ENCODE measurements at regions not wholly inside any gene's neighbourhood (a gene's known extent, or its start where the extent isn't known, plus 50 kb on each side); places are given as distances from the start of the nearest gene placed in this dataset.

- TF ChIP-seq CTCF (IDR thresholded peaks at IDR 0.05; ENCODE audit: insufficient read depth, low read length) (no peak), POLR2AphosphoS5 (IDR thresholded peaks at IDR 0.05; ENCODE audit: low read depth) (no peak)
These were observed 1282.2 kb upstream of the USP15 start for GRCh38 chr12:60977966-60978365.
